HG03066 (cell line): ENCODE measurements at regions not wholly inside any gene's neighbourhood (a gene's known extent, or its start where the extent isn't known, plus 50 kb on each side); places are given as distances from the start of the nearest gene placed in this dataset.
A peak's percentile ranks its signal among the peaks of the same experiment; 100 is the strongest.
"Not testable (repeated sequence)": the region's sequence is repeated elsewhere in the genome, so short reads cannot be mapped to it uniquely, and the experiment has no call there.

ENCODE experiments used
- ATAC-seq: cut with Tn5 transposase; IDR thresholded peaks from one replicate; pipeline ENCODE4 v1.9.1; 2021; ENCODE audit warnings: low read depth; ENCODE audit not compliant: unreplicated experiment

DNA sequence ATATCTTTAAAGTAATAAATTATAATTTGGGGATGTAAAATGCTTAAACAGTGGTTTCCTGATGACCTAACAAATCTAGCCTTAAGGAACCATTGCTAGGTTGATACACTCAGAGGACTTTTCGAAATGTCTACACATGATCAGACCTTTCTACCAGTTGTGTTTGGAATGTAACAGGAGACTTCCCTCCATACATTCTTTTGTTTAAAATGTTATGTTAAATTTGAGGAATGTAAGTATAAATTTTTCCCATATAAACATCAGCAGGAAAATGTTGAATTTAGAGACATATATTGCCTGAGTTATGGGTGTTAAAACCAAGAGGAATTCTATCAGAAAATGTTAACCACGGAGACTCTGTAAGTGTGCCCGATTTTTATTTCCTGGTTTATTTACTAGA is 190.6 kb upstream of the SPRY1 start:
- no peak for ATAC-seq

DNA sequence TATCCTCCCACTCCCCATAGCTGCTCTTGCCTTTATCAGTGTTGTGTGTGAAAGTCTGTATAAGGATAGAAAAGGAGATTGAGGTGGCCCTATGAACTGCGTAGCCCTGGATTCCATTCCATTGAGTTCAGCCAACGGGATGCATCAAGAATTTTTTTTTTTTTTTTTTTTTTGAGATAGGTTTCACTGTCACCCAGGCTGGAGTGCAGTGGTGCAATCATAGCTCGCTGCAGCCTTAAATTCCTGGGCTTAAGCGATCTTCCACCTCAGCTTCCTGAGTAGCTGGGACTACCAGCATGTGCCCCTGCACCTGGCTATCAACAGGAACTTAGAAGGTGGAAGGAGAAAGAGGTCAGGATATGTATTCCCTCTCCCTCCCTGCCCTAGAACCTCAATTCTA is 187.2 kb upstream of the SPRY1 start:
- ATAC-seq: no peak

DNA sequence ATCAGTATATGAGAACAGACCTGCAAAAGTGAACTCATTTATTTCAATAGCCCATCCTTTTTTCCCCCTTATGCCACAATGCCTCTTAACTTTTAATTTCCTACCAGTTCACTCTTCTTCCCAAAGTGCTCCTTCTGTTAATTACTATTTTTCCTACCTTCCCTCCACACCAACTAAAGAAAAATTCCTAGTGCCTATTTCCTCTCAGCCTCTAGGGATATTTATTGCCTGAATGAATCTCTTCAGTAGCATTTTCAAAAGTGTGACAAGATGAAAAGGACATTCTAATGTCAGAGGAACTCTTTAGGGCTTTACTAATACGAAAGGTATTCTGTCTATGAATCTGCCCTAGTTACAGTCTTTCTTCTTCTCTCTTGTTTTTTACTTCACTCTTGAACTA is 181.1 kb upstream of the SPRY1 start:
- ATAC-seq: no peak

DNA sequence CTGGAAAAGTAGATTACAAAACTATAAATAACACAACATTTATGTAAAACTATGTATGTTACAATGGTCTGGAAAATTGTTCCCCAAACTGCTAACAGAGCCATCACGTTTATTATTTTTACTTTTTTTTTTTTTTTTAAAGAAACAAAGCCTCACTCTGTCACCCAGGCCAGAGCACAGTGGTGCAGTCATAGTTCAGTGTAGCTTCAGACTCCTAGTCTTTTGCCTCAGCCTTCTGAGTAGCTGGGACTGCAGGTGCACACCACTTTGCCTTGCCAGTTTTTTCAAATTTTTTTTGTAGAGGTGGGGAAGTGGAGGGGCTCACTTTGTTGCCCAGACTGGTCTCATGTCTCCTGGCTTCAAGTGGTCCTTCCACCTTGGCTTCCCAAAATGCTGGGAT is 180.1 kb upstream of the SPRY1 start:
- no peak for ATAC-seq

DNA sequence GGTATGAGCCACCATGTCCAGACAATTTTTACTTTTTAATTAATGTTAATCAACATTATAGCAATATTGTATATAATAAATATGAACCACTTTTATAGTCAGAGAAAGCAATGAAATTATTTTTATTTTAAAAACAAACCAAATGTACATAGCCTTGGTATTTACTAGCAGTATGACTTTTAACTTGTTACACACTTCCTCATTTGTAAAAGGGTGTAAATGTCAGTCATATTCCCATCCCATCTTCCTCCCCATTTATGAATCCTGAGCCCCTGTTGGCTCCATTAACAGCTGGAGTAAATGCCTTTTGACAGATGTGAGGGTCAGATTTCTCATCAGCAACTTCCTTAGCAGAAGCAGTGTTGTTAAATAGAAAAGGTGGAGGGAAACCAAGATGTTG is 179.6 kb upstream of the SPRY1 start:
- no peak for ATAC-seq

DNA sequence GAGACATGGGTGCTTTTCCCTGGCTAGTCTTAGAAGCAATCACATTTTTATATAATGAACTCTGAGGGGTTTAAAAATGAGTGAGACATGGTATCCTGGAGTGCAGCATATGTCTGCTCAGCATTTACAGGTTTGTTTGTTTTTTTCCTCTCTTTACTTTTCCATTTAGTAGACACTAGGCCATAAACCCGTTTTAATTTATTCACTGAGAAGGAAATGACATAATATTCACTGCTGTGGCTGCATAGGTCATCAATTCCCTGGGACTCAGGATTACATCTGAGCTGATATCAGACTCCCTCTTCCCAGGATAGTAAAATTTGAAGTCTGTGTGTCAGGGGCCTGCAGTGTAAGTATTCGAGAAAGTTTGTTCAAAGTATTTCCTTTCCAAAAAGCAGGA is 178.9 kb upstream of the SPRY1 start:
- no peak for ATAC-seq

DNA sequence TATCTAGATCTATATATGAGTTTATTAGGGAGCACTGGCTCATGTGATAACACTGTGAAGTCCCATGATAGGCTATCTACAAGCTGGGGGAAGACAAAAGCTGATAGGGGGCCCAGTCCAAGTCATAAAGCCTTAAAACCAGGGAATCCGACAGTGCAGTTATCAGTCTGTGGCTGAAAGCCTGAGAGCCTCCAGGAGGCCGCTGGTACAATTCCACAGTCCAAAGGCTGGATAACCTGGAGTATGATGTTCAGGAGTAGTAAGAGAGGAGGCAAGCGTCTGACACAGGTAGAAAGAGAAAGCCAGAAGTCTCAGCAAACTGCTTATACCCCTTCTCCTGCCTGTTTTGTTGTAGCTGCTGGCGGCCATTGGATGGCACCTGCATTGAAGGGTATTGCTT is 177.6 kb upstream of the SPRY1 start:
- no peak for ATAC-seq

DNA sequence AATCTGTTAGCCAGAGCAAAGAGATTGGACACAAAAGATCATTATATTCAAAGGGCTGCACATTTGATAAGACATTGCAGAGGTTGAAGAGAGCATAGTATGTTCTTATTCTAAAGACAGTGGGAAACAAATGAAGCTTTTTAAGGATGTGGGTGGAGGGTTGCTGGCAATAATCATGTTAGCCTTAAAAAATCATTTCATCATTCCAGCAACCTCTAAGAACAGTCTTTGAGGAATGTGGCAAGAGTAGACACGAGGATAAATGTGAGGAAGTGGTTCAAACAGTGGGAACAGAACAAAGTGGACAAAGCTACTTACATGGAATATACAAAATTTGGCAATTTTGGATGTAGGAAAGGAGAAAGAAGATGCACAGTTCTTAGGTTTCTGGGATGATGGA is 167.3 kb upstream of the SPRY1 start:
- no peak for ATAC-seq

DNA sequence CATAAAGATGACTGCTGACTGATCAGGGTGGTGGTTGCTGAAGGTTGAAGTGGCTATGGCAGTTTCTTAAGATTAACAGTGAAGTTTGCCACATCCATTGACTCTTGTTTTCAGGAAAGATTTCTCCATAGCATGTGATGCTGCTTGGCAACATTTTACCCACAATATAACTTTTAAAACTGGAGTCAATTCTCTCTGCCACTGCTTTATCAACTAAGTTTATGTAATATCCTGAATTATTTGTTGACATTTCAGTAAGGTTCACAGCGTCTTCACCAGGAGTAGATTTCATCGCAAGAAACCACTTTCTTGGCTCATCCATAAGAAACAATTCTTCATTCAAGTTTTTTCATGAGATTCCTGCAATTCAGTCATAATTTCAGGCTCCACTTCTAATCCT is 166.5 kb upstream of the SPRY1 start:
- ATAC-seq: no peak

DNA sequence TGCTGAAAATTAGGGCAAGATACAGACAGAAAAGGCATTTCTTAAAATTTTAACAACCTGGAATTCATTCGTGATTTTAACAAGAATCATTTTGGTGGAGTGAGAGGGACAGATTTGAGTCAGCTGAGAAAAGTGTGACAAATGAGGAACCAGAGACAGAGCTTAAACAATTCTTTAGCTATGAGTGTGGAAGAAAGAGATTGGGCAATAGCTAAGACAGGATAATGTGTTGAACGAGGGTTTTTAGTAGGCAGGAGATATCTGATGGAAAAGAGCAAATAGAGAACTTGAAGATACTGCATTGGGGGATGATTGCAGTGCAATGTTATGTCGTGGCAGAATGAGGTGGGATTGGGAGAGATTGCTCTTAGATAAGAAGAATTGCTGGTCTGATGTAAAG is 164.2 kb upstream of the SPRY1 start:
- ATAC-seq: no peak

DNA sequence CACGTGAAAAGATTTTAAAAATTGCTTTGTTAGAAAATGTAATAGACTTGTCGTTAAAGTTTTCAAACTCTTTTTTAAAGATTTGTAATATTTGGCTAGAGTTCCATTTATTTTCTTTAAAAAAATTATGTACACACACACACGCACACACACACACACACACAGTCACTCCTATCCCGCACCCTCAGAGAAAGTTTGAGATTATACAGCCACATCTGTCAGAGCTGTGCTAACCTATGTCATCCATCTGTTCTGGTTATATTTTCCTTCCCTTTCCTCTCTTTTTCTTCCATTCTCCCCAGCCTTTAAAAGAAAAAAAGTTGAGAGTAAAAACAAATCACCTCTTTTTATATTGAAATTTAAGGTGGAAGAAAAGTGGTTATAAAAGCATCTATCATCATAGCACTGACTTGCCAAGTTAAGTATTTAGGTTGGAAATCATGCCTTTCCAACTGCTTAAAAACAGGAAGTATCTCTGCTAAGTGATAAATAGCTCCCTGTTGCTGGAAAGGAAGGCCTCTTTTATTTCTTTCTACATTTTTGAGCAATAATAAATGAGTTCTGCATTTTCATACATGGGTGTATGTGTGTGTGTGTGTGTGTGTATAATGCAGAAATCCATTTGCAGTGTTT is 163.3 kb upstream of the SPRY1 start:
- ATAC-seq: no peak

DNA sequence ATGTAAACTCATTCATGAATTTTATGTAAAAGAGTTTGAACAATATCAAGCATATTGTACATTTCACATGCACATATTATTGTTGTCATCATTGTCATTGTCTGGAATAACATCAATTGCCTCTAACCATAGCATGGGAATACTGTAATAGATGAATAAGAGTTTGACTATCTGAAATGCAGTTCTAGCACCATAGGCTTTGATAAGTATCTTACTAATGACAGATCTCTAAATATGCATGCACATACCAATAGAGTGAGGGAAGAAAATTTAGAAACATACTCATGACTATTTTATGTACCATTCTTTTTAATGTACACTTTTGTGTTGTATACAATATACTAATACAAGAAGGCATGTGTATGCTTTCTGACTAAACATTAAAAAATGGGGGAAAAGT is 161.6 kb upstream of the SPRY1 start:
- no peak for ATAC-seq

DNA sequence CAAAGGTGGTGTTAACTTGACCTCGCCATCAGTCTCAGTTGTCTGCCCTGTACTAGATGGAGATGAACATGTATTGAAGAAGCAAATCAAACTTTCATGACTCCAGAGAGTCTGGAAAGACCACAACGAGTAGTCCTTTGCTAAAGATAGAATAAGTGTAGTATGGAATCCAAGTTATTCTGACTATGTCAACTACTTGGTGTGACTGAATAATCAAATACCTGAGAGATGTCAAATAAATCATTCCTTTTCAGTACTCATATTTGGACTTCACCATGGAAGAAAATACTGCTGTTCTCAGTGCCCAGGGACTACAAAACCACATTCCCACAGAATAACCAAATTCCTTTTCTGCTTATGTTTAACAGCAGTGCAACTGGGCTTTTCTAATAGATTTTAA is 161.2 kb upstream of the SPRY1 start:
- no peak for ATAC-seq

DNA sequence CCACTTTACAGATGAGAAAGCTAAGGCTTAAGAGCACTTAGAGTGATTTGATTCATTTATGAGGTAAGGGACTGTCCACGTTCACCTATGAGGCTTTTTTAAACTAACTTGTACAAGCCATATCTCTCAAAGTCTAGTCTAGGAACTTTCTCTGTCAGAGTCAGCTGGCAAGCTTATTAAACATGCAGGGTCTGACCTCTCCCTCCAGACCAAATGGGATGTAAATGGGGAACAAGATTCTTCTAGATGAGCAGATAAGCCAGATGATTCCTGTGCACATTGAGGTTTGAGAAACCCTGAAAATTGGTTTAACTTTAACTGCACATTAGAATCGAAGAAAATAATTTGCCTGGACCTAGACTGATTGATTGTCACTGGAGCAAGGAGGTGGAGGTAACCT is 160.0 kb upstream of the SPRY1 start:
- no peak for ATAC-seq

DNA sequence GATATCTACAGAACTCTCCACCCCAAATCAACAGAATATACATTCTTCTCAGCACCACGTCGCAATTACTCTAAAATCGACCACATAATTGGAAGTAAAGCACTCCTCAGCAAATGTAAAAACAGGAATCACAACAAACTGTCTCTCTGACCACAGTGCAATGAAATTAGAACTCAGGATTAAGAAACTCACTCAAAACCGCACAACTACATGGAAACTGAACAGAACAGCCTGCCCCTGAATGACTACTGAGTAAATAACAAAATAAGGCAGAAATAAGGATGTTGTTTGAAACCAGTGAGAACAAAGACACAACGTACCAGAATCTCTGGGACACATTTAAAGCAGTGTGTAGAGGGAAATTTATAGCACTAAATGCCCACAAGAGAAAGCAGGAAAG is 156.3 kb upstream of the SPRY1 start:
- ATAC-seq: not testable (repeated sequence)

DNA sequence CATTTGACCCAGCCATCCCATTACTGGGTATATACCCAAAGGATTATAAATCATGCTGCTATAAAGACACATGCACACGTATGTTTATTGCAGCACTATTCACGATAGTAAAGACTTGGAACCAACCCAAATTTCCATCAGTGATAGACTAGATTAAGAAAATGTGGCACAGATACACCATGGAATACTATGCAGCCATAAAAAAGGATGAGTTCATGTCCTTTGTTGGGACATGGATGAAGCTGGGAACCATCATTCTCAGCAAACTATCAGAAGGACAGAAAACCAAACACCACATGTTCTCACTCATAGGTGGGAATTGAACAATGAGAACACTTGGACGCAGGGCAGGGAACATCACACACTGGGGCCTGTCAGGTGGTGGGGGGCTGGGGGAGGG is 153.4 kb upstream of the SPRY1 start:
- ATAC-seq: not testable (repeated sequence)

DNA sequence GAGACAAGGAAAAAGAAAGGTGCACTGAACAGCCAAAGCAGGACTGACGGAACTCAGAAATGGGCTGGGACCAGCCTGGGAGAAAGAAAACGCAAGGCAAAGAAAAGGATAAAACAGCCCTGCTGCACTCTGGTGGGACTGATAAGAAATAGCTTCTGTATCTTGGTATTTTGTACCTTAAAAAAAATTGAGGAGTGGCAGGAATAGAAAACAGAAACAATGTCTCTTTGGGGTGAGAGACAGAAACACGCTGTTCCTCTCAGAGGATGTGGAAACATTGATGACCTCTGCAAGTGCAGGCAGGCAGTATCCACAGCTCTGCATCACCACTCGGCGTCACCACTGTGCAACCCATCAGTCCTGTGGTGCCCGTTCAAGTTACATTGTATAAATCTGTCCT is 152.5 kb upstream of the SPRY1 start:
- peak; percentile 60 for ATAC-seq

DNA sequence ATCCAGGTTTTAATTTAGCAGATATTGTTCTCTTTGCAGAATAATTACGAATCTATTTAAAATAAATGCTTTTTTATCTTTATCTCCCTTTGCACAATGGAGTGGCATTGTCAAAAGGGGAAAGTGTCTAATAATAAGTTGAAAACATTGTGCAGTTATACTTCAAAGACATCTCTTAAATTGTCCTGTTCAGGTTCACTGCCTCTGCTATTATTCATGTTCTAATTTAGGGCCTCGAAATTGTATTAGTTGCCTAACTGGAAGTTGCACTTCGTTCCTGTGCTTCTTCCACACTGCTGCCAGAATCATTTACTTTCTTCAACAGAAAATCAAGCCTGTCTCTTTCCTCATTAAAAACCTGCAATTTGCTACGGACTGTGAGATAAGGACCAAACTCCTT is 150.5 kb upstream of the SPRY1 start:
- no peak for ATAC-seq

DNA sequence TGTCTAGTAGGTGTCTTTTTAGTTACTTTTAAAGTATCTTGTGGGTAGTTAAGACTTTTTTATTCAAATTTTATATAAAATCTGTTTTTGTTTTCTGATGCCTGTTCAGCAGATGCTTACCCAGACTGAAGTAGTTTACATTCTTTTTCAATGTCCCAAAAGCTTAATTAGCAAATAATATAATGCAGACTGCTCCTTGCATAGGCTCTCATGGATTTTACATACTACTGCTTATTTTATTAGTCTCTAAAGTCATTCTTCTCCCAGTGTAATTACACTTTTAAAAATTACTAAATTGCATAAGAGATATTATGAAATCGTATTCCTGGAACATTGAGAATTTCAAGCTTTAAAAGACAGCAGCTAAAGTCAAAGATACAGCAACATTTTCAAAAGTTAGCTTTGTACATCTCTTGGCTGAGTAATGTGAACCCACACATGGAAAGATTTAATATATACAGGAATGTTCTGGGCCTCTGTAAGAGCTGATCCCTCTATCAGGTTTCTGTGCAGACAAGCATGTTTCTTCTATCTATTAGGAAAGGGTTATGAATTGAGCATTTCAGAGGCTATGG is 148.4 kb upstream of the SPRY1 start:
- no peak for ATAC-seq

DNA sequence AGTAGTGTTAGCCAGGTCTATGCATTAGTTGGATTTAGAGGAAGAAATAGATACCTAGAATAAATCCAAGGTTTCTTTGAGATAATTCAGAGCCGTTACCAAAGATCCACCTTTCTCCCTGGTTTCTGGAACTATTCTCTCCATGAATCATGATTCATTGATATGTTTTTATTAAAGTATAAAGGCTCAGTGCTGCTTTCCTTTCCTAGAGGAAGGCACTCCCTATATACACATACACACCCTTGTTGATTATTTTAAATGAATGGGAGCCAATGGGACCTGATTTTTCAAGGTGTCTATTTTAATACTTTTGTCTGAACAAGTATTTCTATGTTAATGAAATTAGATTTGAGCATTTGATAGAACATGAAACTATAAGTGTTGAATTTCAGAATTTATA is 146.8 kb upstream of the SPRY1 start:
- ATAC-seq: no peak

DNA sequence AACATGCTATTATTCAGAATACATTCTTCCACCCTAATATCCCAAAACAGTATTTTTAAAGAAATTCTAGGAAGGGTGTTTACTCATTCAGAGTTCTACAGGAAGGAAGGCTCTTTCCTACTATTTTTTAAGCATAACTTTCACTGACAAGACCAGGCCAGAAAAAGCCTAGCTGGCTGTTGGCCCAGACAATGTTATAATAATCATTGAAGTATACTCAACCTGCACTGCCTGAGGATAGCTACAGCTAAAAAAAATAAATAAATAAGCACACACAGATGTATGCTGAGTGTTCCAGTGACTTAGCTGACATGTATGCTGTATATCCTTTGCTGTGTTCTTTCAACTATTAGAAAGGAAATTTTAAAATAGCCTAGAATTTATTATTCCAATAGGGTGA is 145.8 kb upstream of the SPRY1 start:
- ATAC-seq: no peak

DNA sequence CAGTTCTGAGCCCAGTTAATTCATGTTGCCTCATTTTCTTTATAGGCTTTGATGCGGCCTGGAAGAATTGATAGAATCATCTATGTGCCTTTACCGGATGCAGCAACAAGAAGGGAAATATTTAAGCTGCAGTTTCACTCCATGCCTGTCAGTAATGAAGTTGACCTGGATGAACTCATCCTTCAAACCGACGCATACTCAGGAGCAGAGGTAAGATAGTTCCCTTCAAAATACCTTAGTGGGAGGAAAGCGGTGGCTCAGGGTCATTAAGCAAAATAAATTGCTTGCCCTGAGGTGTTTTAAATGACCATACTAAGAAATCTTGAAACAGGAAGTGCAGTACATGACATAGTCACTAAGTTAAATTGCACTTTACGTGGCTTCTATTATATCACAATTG is 140.6 kb upstream of the SPRY1 start:
- ATAC-seq: no peak

DNA sequence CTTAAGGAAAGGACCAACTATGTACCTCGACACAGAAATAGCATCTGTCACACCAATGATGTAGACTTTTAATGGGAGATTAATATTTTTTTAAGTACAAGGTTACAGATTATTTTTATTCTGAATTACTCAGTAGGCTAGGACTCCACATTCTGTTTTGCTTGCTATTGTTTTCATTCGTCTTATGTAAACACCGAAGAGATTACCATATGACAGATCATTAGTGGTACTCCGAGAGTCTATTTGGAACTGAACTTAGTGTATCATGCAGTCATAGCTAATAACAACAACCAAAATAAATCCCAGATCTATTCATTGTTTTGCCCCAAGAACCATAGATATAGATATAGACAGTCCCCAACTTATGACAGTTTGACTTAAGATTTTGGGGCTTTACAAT is 139.7 kb upstream of the SPRY1 start:
- no peak for ATAC-seq
